Keratinocyte (primary cell): ENCODE measurements at regions not wholly inside any gene's neighbourhood (a gene's known extent, or its start where the extent isn't known, plus 50 kb on each side); places are given as distances from the start of the nearest gene placed in this dataset.

Experiments used
- CTCF ChIP-seq, 3 experiments: IDR thresholded peaks in 1 of 3; conservative IDR thresholded peaks in 1 of 3; optimal IDR thresholded peaks in 1 of 3; 2 replicates in 2 of 3; 3 replicates in 1 of 3; pipeline versions ENCODE3 to v1.5.1; 2011; ENCODE audit warnings: low read length in 3 of 3, mild to moderate bottlenecking in 3 of 3, moderate library complexity in 2 of 3, control low read depth in 1 of 3, inconsistent platforms in 1 of 3; ENCODE audit not compliant: insufficient read depth in 2 of 3; ENCODE audit errors: extremely low read depth in 1 of 3
- EZH2 ChIP-seq: IDR thresholded peaks from one replicate; pipeline ENCODE4 v1.6.1; 2012; ENCODE audit warnings: inconsistent platforms, mild to moderate bottlenecking, low read length, moderate library complexity

GRCh38 chr10:128981251-128981650, 485.8 kb upstream of the MGMT start:
- no peak for TF ChIP-seq CTCF (optimal IDR thresholded peaks at IDR 0.05 in 1 of 3, IDR thresholded peaks at IDR 0.05 in 1 of 3, conservative IDR thresholded peaks at IDR 0.05 in 1 of 3; ENCODE audit: extremely low read depth in 1 of 3, insufficient read depth in 2 of 3, low read length in 3 of 3)
- no peak for TF ChIP-seq EZH2
